ENCODE measurements at regions not wholly inside any gene's neighbourhood (a gene's known extent, or its start where the extent isn't known, plus 50 kb on each side); places are given as distances from the start of the nearest gene placed in this dataset.

- no peak for TF ChIP-seq CTCF (IDR thresholded peaks at IDR 0.05)
- DNase-seq (no peak), ATAC-seq (no peak)
- no peak overlapping the region for H3K27ac ChIP-seq
- WGBS, 2 donors = 66 to 72% methylated on average over 4 of the region's 4 CpGs
- H3K9me3 ChIP-seq = no peaks in the 10 kb centered on the region
- no peaks in the 10 kb centered on the region for H3K27me3 ChIP-seq
- H3K4me1 ChIP-seq = no peaks in the 10 kb centered on the region
- no peaks in the 10 kb centered on the region for H3K36me3 ChIP-seq
- H3K4me3 ChIP-seq = no peak overlapping the region
- intact Hi-C loops (cut with DNase I) = no loop called here
Observed at GRCh38 chr4:177769155-177769554, 326.9 kb upstream of the AGA start.

- no peaks in the 10 kb centered on the region for H3K36me3 ChIP-seq
- intact Hi-C loops (cut with DNase I) = no loop called here
- no peaks in the 10 kb centered on the region for H3K27me3 ChIP-seq
- TF ChIP-seq CTCF (IDR thresholded peaks at IDR 0.05) = no peak
- no peaks in the 10 kb centered on the region for H3K9me3 ChIP-seq
- no peaks in the 10 kb centered on the region for H3K4me1 ChIP-seq
- no peak overlapping the region for H3K4me3 ChIP-seq
- no peak for DNase-seq
- ATAC-seq = no peak
- WGBS, 2 donors = 84 to 90% methylated on average over 2 of the region's 2 CpGs
- H3K27ac ChIP-seq = no peak overlapping the region
Observed at GRCh38 chr4:177770776-177771175, 328.5 kb upstream of the AGA start.

GRCh38 chr4:177771645-177772044 lies 329.4 kb upstream of the AGA start:
- H3K4me1 ChIP-seq = no peaks in the 10 kb centered on the region
- no peaks in the 10 kb centered on the region for H3K27me3 ChIP-seq
- H3K27ac ChIP-seq = no peak overlapping the region
- 89 to 94% methylated on average over 1 of the region's 1 CpG for whole genome bisulfite sequencing, 2 donors
- H3K9me3 ChIP-seq = no peaks in the 10 kb centered on the region
- intact Hi-C loops (cut with DNase I) = no loop called here
- ATAC-seq = no peak
- H3K36me3 ChIP-seq = no peaks in the 10 kb centered on the region
- H3K4me3 ChIP-seq = no peak overlapping the region
- TF ChIP-seq CTCF (IDR thresholded peaks at IDR 0.05) = no peak
- DNase-seq = no peak

- WGBS, 2 donors = 89% methylated on average over 2 of the region's 2 CpGs
- H3K9me3 ChIP-seq = peaks cover 0 to 6% (median 0%) of the 10 kb centered on the region in 11 donors
- intact Hi-C loops (cut with DNase I) = no loop called here
- no peak for TF ChIP-seq CTCF (IDR thresholded peaks at IDR 0.05)
- H3K4me1 ChIP-seq = no peaks in the 10 kb centered on the region
- no peaks in the 10 kb centered on the region for H3K36me3 ChIP-seq
- H3K4me3 ChIP-seq = no peak overlapping the region
- H3K27ac ChIP-seq = no peak overlapping the region
- H3K27me3 ChIP-seq = no peaks in the 10 kb centered on the region
- DNase-seq (no peak), ATAC-seq (no peak)
Observed at GRCh38 chr4:177778623-177779022, 336.4 kb upstream of the AGA start.

- no peaks in the 10 kb centered on the region for H3K36me3 ChIP-seq
- no peak overlapping the region for H3K27ac ChIP-seq
- H3K27me3 ChIP-seq = no peaks in the 10 kb centered on the region
- no peak for ATAC-seq
- 59 to 78% methylated on average over 4 of the region's 4 CpGs for WGBS, 2 donors
- DNase-seq = no peak
- H3K4me1 ChIP-seq = no peaks in the 10 kb centered on the region
- intact Hi-C loops (cut with DNase I) = no loop called here
- TF ChIP-seq CTCF (IDR thresholded peaks at IDR 0.05) = no peak
- no peak overlapping the region for H3K4me3 ChIP-seq
- peaks cover 0 to 6% (median 0%) of the 10 kb centered on the region in 11 donors for H3K9me3 ChIP-seq
Observed at GRCh38 chr4:177785000-177785399, 342.8 kb upstream of the AGA start.
